K562 (cell line): ENCODE measurements at regions not wholly inside any gene's neighbourhood (a gene's known extent, or its start where the extent isn't known, plus 50 kb on each side); places are given as distances from the start of the nearest gene placed in this dataset.

Experiments used
- ATAC-seq: fragments of 200-7000 bp; cut with Tn5 transposase; 3 replicates; pipeline ENCODE4 v1.9.1; 2020; ENCODE audit warnings: moderate library complexity
- BruUV-seq: library from RNA; stranded (reverse); fragments of 400-500 nt; replicated peaks from 2 replicates; lab custom pipeline; 2021; lab: Mats Ljungman, UMichigan
- CTCF ChIA-PET: fragments of 300-600 bp; formaldehyde crosslinking; extraction: SDS; loops from one replicate; lab custom pipeline; 2021; ENCODE audit warnings: low intra/inter-chr PET ratio; lab: Yijun Ruan, JAX
- POLR2A ChIA-PET: fragments of 300-600, 350-650 bp; sonication (Branson Sonifier 250); formaldehyde crosslinking; extraction: SDS; loops from one replicate; lab custom pipeline; 2021; ENCODE audit warnings: antibody characterized with exemption, inconsistent platforms; lab: Yijun Ruan, JAX
- DNase-seq, 4 experiments: peaks; one replicate each; pipeline versions ENCODE4 v3.0.0 to v3.0.0-alpha.2; 2011 to 2018; ENCODE audit warnings: low spot score in 3 of 4, mixed read lengths in 3 of 4; ENCODE audit errors: extremely low read depth in 1 of 4
- FAIRE-seq: peaks from 2 replicates; lab custom pipeline; 2011; peaks lifted over from hg19 to GRCh38; lab: Jason Lieb, UNC
- H2AFZ ChIP-seq: 2 replicates; pipeline ENCODE4 v1.6.0; 2011; ENCODE audit warnings: low read depth, low read length, control low read depth, inconsistent platforms
- H3K27ac ChIP-seq: fragments of 200-600 bp; 3 replicates; pipeline ENCODE4 v1.8.0; 2011; ENCODE audit warnings: low read depth, mild to moderate bottlenecking, control low read depth, inconsistent platforms, low read length, moderate library complexity, mixed read lengths; ENCODE audit errors: extremely low read depth
- H3K27me3 ChIP-seq, 2 experiments: fragments of 300-600 bp in 1 of 2; 2 replicates in 1 of 2; 3 replicates in 1 of 2; pipeline versions ENCODE4 v1.6.0 to v1.8.0; 2011; ENCODE audit warnings: inconsistent platforms in 2 of 2, low read length in 2 of 2, mild to moderate bottlenecking in 1 of 2, mixed read lengths in 1 of 2, moderate library complexity in 1 of 2; ENCODE audit not compliant: control insufficient read depth in 2 of 2, insufficient read depth in 2 of 2
- H3K36me3 ChIP-seq: fragments of 300-600 bp; 3 replicates; pipeline ENCODE4 v1.8.0; 2011; ENCODE audit warnings: mild to moderate bottlenecking, low read length, inconsistent platforms; ENCODE audit not compliant: control insufficient read depth, insufficient read depth
- H3K4me1 ChIP-seq, 2 experiments: fragments of 200-600 bp in 1 of 2; replicated peaks in 1 of 2; 2 replicates in 1 of 2; 3 replicates in 1 of 2; pipeline versions ENCODE4 v1.5.1 to v1.8.0; 2011; ENCODE audit warnings: inconsistent platforms in 2 of 2, low read length in 2 of 2, mild to moderate bottlenecking in 1 of 2, mixed read lengths in 1 of 2, moderate library complexity in 1 of 2; ENCODE audit not compliant: control insufficient read depth in 2 of 2, insufficient read depth in 2 of 2
- H3K4me2 ChIP-seq: 2 replicates; pipeline ENCODE4 v1.6.1; 2011; ENCODE audit warnings: low read length, control low read depth, inconsistent platforms, mixed read lengths; ENCODE audit not compliant: insufficient read depth
- H3K4me3 ChIP-seq: fragments of 200-600 bp; sonication (generic), shearing (Covaris generic); 2 replicates; pipeline ENCODE4 v1.5.1; 2016; ENCODE audit warnings: control low read depth, inconsistent platforms
- H3K79me2 ChIP-seq: fragments of 200-600 bp; 3 replicates; pipeline ENCODE4 v1.8.0; 2011; ENCODE audit warnings: low read length, inconsistent platforms; ENCODE audit not compliant: control insufficient read depth, insufficient read depth
- H3K9ac ChIP-seq, 2 experiments: 2 replicates each; pipeline versions ENCODE4 v1.6.0 to v1.6.1; 2011; ENCODE audit warnings: low read depth in 2 of 2, low read length in 2 of 2, control low read depth in 1 of 2, inconsistent platforms in 1 of 2, mild to moderate bottlenecking in 1 of 2, mixed read lengths in 1 of 2; ENCODE audit not compliant: insufficient read depth in 1 of 2
- H3K9me1 ChIP-seq: one replicate; pipeline ENCODE4 v1.6.0; 2011; ENCODE audit warnings: inconsistent platforms, mild to moderate bottlenecking, low read length, moderate library complexity; ENCODE audit not compliant: control insufficient read depth, insufficient read depth
- H3K9me3 ChIP-seq: replicated peaks from 2 replicates; pipeline ENCODE4 v1.5.1; 2011; ENCODE audit warnings: low read depth, low read length, inconsistent platforms; ENCODE audit not compliant: control insufficient read depth, insufficient read depth
- H4K20me1 ChIP-seq: replicated peaks from 2 replicates; pipeline ENCODE4 v1.6.1; 2011; ENCODE audit warnings: low read length, inconsistent platforms, mixed read lengths; ENCODE audit not compliant: control insufficient read depth, insufficient read depth
- CBFA2T2 ChIP-seq: fragments of 450-650 bp; conservative IDR thresholded peaks from 2 replicates; pipeline ENCODE4 v1.6.1; 2017; ENCODE audit warnings: mild to moderate bottlenecking
- CTBP1 ChIP-seq: fragments of 450-650 bp; IDR thresholded peaks from 2 replicates; pipeline ENCODE4 v1.6.1; 2016; ENCODE audit warnings: borderline replicate concordance
- IFI16 ChIP-seq: fragments of 250-450 bp; sonication (Bioruptor Pico); IDR thresholded peaks from 2 replicates; pipeline ENCODE4 v2.1.2; 2022; ENCODE audit warnings: mild to moderate bottlenecking, inconsistent platforms
- ILK ChIP-seq: fragments of 450-650 bp; IDR thresholded peaks from 2 replicates; pipeline ENCODE4 v1.6.1; 2016; ENCODE audit warnings: missing genetic modification characterization, low read depth, mild to moderate bottlenecking, missing compliant biosample characterization, moderate library complexity, borderline replicate concordance
- NFE2L1 ChIP-seq: fragments of 450-650 bp; IDR thresholded peaks from 2 replicates; pipeline ENCODE4 v1.6.1; 2016; ENCODE audit warnings: missing genetic modification characterization, low read depth, mild to moderate bottlenecking, missing compliant biosample characterization, moderate library complexity, borderline replicate concordance
- PHF20 ChIP-seq: fragments of 450-650 bp; IDR thresholded peaks from 2 replicates; pipeline ENCODE4 v1.6.1; 2018; ENCODE audit not compliant: partially characterized antibody
- RCOR1 ChIP-seq, 2 experiments: IDR thresholded peaks; 2 replicates each; pipeline ENCODE4 v1.6.1; 2012; ENCODE audit warnings: low read depth in 2 of 2, low read length in 2 of 2, borderline replicate concordance in 1 of 2, improper control_type of control experiment in 1 of 2
- SMARCE1 ChIP-seq: fragments of 450-650 bp; IDR thresholded peaks from 2 replicates; pipeline ENCODE4 v1.7.1; 2016; ENCODE audit warnings: mild to moderate bottlenecking
- TCF7 ChIP-seq: sonication (generic); IDR thresholded peaks from 2 replicates; pipeline ENCODE4 v1.6.1; 2016; ENCODE audit warnings: antibody characterized with exemption, borderline replicate concordance
- THRAP3 ChIP-seq: fragments of 450-650 bp; IDR thresholded peaks from 2 replicates; pipeline ENCODE4 v1.6.1; 2016; ENCODE audit warnings: mild to moderate bottlenecking, inconsistent platforms, borderline replicate concordance
- U2AF1 ChIP-seq: fragments of 200-400 bp; formaldehyde crosslinking; optimal IDR thresholded peaks from 2 replicates; pipeline ENCODE3; 2017; ENCODE audit warnings: mild to moderate bottlenecking, low read depth, low read length, moderate library complexity
- ZFP30 ChIP-seq: fragments of 250-450 bp; sonication (Bioruptor Pico); IDR thresholded peaks from 2 replicates; pipeline ENCODE4 v1.8.0; 2022; ENCODE audit warnings: moderate library complexity, mild to moderate bottlenecking, inconsistent platforms, borderline replicate concordance
- WGBS: fragments of 100-300 bp; shearing (Covaris generic); methylation state at CpG from one replicate; pipeline ENCODE4 v1.1.6; 2016; ENCODE audit warnings: low coverage, mixed read lengths; ENCODE audit not compliant: insufficient coverage; ENCODE audit errors: missing lambda C conversion rate; 5-methylcytosine and 5-hydroxymethylcytosine counted together
- in situ Hi-C: fragments of 300-500 bp; cut with MboI; formaldehyde crosslinking; loops from 4 replicates; pipeline ENCODE4 v1.15.0; 2018; ENCODE audit warnings: inconsistent platforms, mixed read lengths
- intact Hi-C: fragments of 100-400 bp; cut with micrococcal nuclease; formaldehyde crosslinking; loops from 2 replicates; pipeline ENCODE4 v1.14.2; 2022

GRCh38 chr1:219373616-219373935 lies 199.9 kb downstream of the LYPLAL1 start:
- Histone ChIP-seq H2AFZ (no peak overlapping the region), H3K4me1 (no peaks in the 10 kb centered on the region), H4K20me1 (no peaks in the 10 kb centered on the region), H3K4me3 (no peak overlapping the region), H3K9me1 (no peaks in the 10 kb centered on the region), H3K9me3 (no peaks in the 10 kb centered on the region), H3K79me2 (no peaks in the 10 kb centered on the region), H3K36me3 (no peaks in the 10 kb centered on the region), H3K9ac (no peak overlapping the region), H3K27me3 (no peaks in the 10 kb centered on the region), H3K27ac (no peak overlapping the region), H3K4me2 (no peak overlapping the region)
- intact Hi-C loops (no loop called here), in situ Hi-C loops (no loop called here)
- no peak for FAIRE-seq
- no peak for ATAC-seq
- CTCF ChIA-PET: no interaction called here
- POLR2A ChIA-PET: no interaction called here
- 0% methylated on average over 1 of the region's 1 CpG for WGBS
- no TSS peak for BruUV-seq
- TF ChIP-seq IFI16 (CRISPR knock-in tag) (no peak), PHF20 (no peak), CTBP1 (no peak), ILK (tag) (no peak), CBFA2T2 (no peak), THRAP3 (no peak), TCF7 (no peak), ZFP30 (CRISPR knock-in tag) (no peak), SMARCE1 (no peak), U2AF1 (no peak), NFE2L1 (no peak), RCOR1 (IDR thresholded peaks at IDR 0.05; ENCODE audit: borderline replicate concordance in 1 of 2, low read depth in 2 of 2, low read length in 2 of 2) (no peak)
- no peak for DNase-seq
